ENCODE measurements at regions not wholly inside any gene's neighbourhood (a gene's known extent, or its start where the extent isn't known, plus 50 kb on each side); places are given as distances from the start of the nearest gene placed in this dataset.

GRCh38 chr14:41476526-41476925 is 130.2 kb upstream of the LRFN5 start:
- no peaks in the 10 kb centered on the region for H3K4me1 ChIP-seq (ENCODE audit: insufficient read depth)
- no peaks in the 10 kb centered on the region for H3K36me3 ChIP-seq (ENCODE audit: insufficient read depth)
- H3K4me3 ChIP-seq = no peak overlapping the region
- Mint-ChIP-seq H3K36me3 (ENCODE audit: low read depth) (no peaks in the 10 kb centered on the region), H3K4me3 (no peak overlapping the region), H3K4me1 (no peaks in the 10 kb centered on the region; the same call in 2 of the 3 replicates), H3K27me3 (ENCODE audit: insufficient read depth, low read depth, poor library complexity) (peaks cover 4% of the 10 kb centered on the region), H3K9me3 (no peaks in the 10 kb centered on the region), H3K27ac (no peak overlapping the region)
- H3K9me2 ChIP-seq (ENCODE audit: insufficient read depth) = peaks cover 7% of the 10 kb centered on the region; the same call in 1 of the 2 replicates
- H3K4me2 ChIP-seq = no peak overlapping the region
- DNase-seq (ENCODE audit: low spot score) (no peak), ATAC-seq (no peak)
- H3F3A ChIP-seq (replicated peaks; ENCODE audit: low read depth) = no peaks in the 10 kb centered on the region
- H2AFZ ChIP-seq = no peak overlapping the region
- no peak overlapping the region for H3K27ac ChIP-seq (ENCODE audit: low read depth)
- no peaks in the 10 kb centered on the region for H3K27me3 ChIP-seq (ENCODE audit: insufficient read depth)
- H3K79me2 ChIP-seq (replicated peaks; ENCODE audit: insufficient read depth) = no peaks in the 10 kb centered on the region
- TF ChIP-seq REST (IDR thresholded peaks at IDR 0.05; ENCODE audit: unreplicated experiment) (no peak), STAT1 (IDR thresholded peaks at IDR 0.05; ENCODE audit: unreplicated experiment) (no peak), POLR2AphosphoS5 (IDR thresholded peaks at IDR 0.05; ENCODE audit: low read depth) (no peak), NANOG (IDR thresholded peaks at IDR 0.05; ENCODE audit: borderline replicate concordance) (no peak), EZH2 (IDR thresholded peaks at IDR 0.05; ENCODE audit: low read depth, unreplicated experiment) (no peak), CREB1 (CRISPR knock-in tag; IDR thresholded peaks at IDR 0.05; ENCODE audit: low read depth) (no peak)
- TF ChIP-seq, protein P1, sequence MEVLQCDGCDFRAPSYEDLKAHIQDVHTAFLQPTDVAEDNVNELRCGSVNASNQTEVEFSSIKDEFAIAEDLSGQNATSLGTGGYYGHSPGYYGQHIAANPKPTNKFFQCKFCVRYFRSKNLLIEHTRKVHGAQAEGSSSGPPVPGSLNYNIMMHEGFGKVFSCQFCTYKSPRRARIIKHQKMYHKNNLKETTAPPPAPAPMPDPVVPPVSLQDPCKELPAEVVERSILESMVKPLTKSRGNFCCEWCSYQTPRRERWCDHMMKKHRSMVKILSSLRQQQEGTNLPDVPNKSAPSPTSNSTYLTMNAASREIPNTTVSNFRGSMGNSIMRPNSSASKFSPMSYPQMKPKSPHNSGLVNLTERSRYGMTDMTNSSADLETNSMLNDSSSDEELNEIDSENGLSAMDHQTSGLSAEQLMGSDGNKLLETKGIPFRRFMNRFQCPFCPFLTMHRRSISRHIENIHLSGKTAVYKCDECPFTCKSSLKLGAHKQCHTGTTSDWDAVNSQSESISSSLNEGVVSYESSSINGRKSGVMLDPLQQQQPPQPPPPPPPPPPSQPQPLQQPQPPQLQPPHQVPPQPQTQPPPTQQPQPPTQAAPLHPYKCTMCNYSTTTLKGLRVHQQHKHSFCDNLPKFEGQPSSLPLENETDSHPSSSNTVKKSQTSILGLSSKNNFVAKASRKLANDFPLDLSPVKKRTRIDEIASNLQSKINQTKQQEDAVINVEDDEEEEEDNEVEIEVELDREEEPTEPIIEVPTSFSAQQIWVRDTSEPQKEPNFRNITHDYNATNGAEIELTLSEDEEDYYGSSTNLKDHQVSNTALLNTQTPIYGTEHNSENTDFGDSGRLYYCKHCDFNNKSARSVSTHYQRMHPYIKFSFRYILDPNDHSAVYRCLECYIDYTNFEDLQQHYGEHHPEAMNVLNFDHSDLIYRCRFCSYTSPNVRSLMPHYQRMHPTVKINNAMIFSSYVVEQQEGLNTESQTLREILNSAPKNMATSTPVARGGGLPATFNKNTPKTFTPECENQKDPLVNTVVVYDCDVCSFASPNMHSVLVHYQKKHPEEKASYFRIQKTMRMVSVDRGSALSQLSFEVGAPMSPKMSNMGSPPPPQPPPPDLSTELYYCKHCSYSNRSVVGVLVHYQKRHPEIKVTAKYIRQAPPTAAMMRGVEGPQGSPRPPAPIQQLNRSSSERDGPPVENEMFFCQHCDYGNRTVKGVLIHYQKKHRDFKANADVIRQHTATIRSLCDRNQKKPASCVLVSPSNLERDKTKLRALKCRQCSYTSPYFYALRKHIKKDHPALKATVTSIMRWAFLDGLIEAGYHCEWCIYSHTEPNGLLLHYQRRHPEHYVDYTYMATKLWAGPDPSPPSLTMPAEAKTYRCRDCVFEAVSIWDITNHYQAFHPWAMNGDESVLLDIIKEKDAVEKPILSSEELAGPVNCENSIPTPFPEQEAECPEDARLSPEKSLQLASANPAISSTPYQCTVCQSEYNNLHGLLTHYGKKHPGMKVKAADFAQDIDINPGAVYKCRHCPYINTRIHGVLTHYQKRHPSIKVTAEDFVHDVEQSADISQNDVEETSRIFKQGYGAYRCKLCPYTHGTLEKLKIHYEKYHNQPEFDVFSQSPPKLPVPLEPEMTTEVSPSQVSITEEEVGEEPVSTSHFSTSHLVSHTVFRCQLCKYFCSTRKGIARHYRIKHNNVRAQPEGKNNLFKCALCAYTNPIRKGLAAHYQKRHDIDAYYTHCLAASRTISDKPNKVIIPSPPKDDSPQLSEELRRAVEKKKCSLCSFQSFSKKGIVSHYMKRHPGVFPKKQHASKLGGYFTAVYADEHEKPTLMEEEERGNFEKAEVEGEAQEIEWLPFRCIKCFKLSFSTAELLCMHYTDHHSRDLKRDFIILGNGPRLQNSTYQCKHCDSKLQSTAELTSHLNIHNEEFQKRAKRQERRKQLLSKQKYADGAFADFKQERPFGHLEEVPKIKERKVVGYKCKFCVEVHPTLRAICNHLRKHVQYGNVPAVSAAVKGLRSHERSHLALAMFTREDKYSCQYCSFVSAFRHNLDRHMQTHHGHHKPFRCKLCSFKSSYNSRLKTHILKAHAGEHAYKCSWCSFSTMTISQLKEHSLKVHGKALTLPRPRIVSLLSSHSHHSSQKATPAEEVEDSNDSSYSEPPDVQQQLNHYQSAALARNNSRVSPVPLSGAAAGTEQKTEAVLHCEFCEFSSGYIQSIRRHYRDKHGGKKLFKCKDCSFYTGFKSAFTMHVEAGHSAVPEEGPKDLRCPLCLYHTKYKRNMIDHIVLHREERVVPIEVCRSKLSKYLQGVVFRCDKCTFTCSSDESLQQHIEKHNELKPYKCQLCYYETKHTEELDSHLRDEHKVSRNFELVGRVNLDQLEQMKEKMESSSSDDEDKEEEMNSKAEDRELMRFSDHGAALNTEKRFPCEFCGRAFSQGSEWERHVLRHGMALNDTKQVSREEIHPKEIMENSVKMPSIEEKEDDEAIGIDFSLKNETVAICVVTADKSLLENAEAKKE (CRISPR knock-in tag; IDR thresholded peaks at IDR 0.05) = no peak
- H4K20me1 ChIP-seq (replicated peaks; ENCODE audit: insufficient read depth) = no peaks in the 10 kb centered on the region

Measured in GM23338 (cell line).